Endodermal cell (in vitro differentiated cells): ENCODE measurements at regions not wholly inside any gene's neighbourhood (a gene's known extent, or its start where the extent isn't known, plus 50 kb on each side); places are given as distances from the start of the nearest gene placed in this dataset.

ENCODE experiments used
- DNase-seq: peaks from one replicate; pipeline ENCODE4 v3.0.0-alpha.2; 2017
- H3K27ac ChIP-seq: 2 replicates; pipeline ENCODE4 v1.5.1; 2013; ENCODE audit warnings: mild to moderate bottlenecking, low read depth, low read length, moderate library complexity
- H3K27me3 ChIP-seq: 2 replicates; pipeline ENCODE4 v1.6.1; 2013; ENCODE audit warnings: mild to moderate bottlenecking, low read length, moderate library complexity; ENCODE audit not compliant: insufficient read depth, control insufficient read depth, poor library complexity, severe bottlenecking
- H3K36me3 ChIP-seq: 2 replicates; pipeline ENCODE4 v1.7.0; 2013; ENCODE audit warnings: mild to moderate bottlenecking, low read length, moderate library complexity; ENCODE audit not compliant: control insufficient read depth, insufficient read depth
- H3K4me1 ChIP-seq: one replicate; pipeline ENCODE4 v1.7.0; 2013; ENCODE audit warnings: low read length; ENCODE audit not compliant: control insufficient read depth, insufficient read depth
- H3K4me3 ChIP-seq: 2 replicates; pipeline ENCODE4 v1.5.1; 2013; ENCODE audit warnings: mild to moderate bottlenecking, low read length, moderate library complexity
- H3K9ac ChIP-seq: 2 replicates; pipeline ENCODE4 v1.6.1; 2013; ENCODE audit warnings: mild to moderate bottlenecking, low read length, moderate library complexity; ENCODE audit not compliant: poor library complexity, severe bottlenecking; ENCODE audit errors: extremely low read depth
- H3K9me3 ChIP-seq: 2 replicates; pipeline ENCODE4 v1.6.1; 2013; ENCODE audit warnings: mild to moderate bottlenecking, low read length, moderate library complexity; ENCODE audit not compliant: control insufficient read depth
- H3K27ac Mint-ChIP-seq: 2 replicates; pipeline ENCODE4 v1.8.0; 2020; ENCODE audit warnings: mixed read lengths
- H3K27me3 Mint-ChIP-seq: 2 replicates; pipeline ENCODE4 v1.8.0; 2021; ENCODE audit warnings: mild to moderate bottlenecking, mixed read lengths; ENCODE audit not compliant: insufficient read depth
- H3K36me3 Mint-ChIP-seq: 2 replicates; pipeline ENCODE4 v1.8.0; 2020; ENCODE audit warnings: low read depth, mixed read lengths
- H3K4me1 Mint-ChIP-seq: 2 replicates; pipeline ENCODE4 v1.8.0; 2020; ENCODE audit warnings: mixed read lengths
- H3K4me3 Mint-ChIP-seq: 2 replicates; pipeline ENCODE4 v1.8.0; 2020; ENCODE audit warnings: mild to moderate bottlenecking, moderate library complexity, mixed read lengths
- H3K9me3 Mint-ChIP-seq: 2 replicates; pipeline ENCODE4 v1.8.0; 2020; ENCODE audit warnings: mild to moderate bottlenecking, mixed read lengths
- CTCF ChIP-seq: fragments of 200-600 bp; sonication (generic); conservative IDR thresholded peaks from 2 replicates; pipeline ENCODE4 v1.5.0; 2021; ENCODE audit warnings: antibody characterized with exemption, mild to moderate bottlenecking
- WGBS, 2 experiments: methylation state at CpG; one replicate each; pipeline versions ENCODE4 v1.1.5 to v1.1.7; 2013; ENCODE audit warnings: missing lambda C conversion rate in 2 of 2, mixed read lengths in 1 of 2; ENCODE audit not compliant: insufficient coverage in 1 of 2, insufficient read length in 1 of 2; 5-methylcytosine and 5-hydroxymethylcytosine counted together

GRCh38 chr18:42670860-42671259, 444.6 kb downstream of the RIT2 start:
- WGBS, 2 experiments = no CpG with 5 or more reads among the region's 4 CpGs
- TF ChIP-seq CTCF = no peak
- H3K4me3 ChIP-seq = no peak overlapping the region
- no peak overlapping the region for H3K4me3 Mint-ChIP-seq
- no peak for DNase-seq
- H3K9me3 ChIP-seq = no peaks in the 10 kb centered on the region
- H3K9ac ChIP-seq = no peak overlapping the region
- no peaks in the 10 kb centered on the region for H3K4me1 ChIP-seq
- no peaks in the 10 kb centered on the region for H3K27me3 ChIP-seq
- no peaks in the 10 kb centered on the region for H3K4me1 Mint-ChIP-seq
- H3K27me3 Mint-ChIP-seq = no peaks in the 10 kb centered on the region
- H3K27ac Mint-ChIP-seq = no peak overlapping the region
- H3K36me3 ChIP-seq = no peaks in the 10 kb centered on the region
- H3K27ac ChIP-seq = no peak overlapping the region
- H3K36me3 Mint-ChIP-seq = no peaks in the 10 kb centered on the region
- peaks cover 2% of the 10 kb centered on the region for H3K9me3 Mint-ChIP-seq

- Mint-ChIP-seq H3K4me1 (no peaks in the 10 kb centered on the region), H3K27me3 (no peaks in the 10 kb centered on the region), H3K27ac (no peak overlapping the region), H3K36me3 (no peaks in the 10 kb centered on the region), H3K4me3 (no peak overlapping the region), H3K9me3 (no peaks in the 10 kb centered on the region)
- H3K36me3 ChIP-seq = no peaks in the 10 kb centered on the region
- H3K9me3 ChIP-seq = no peaks in the 10 kb centered on the region
- TF ChIP-seq CTCF = no peak
- no peak overlapping the region for H3K27ac ChIP-seq
- no peak overlapping the region for H3K4me3 ChIP-seq
- 88% methylated on average over 1 of the region's 1 CpG; no CpG with 5 or more reads in 1 of the 2 experiments for WGBS, 2 experiments
- no peaks in the 10 kb centered on the region for H3K4me1 ChIP-seq
- DNase-seq = no peak
- H3K27me3 ChIP-seq = no peaks in the 10 kb centered on the region
- H3K9ac ChIP-seq = no peak overlapping the region
Measured at GRCh38 chr18:42675810-42676209, 439.7 kb downstream of the RIT2 start.

- Mint-ChIP-seq H3K9me3 (peaks cover 23% of the 10 kb centered on the region), H3K4me1 (no peaks in the 10 kb centered on the region), H3K4me3 (no peak overlapping the region), H3K27ac (no peak overlapping the region), H3K27me3 (no peaks in the 10 kb centered on the region), H3K36me3 (peaks cover 8% of the 10 kb centered on the region)
- Histone ChIP-seq H3K27me3 (no peaks in the 10 kb centered on the region), H3K9ac (no peak overlapping the region), H3K4me1 (no peaks in the 10 kb centered on the region), H3K36me3 (no peaks in the 10 kb centered on the region), H3K4me3 (no peak overlapping the region), H3K9me3 (peaks cover 13% of the 10 kb centered on the region), H3K27ac (no peak overlapping the region)
- WGBS, 2 experiments = 90% methylated on average over 2 of the region's 2 CpGs; no CpG with 5 or more reads in 1 of the 2 experiments
- DNase-seq = no peak
- TF ChIP-seq CTCF = no peak
Measured at GRCh38 chr18:42683094-42683493, 432.4 kb downstream of the RIT2 start.
